Trophoblast cell (in vitro differentiated cells and primary cell): ENCODE measurements at regions not wholly inside any gene's neighbourhood (a gene's known extent, or its start where the extent isn't known, plus 50 kb on each side); places are given as distances from the start of the nearest gene placed in this dataset.
A peak's percentile ranks its signal among the peaks of the same experiment; 100 is the strongest.

Source experiments
- DNase-seq, 2 donors: peaks; one replicate each; pipeline ENCODE4 v3.0.0-alpha.2; 2016
- H2AFZ ChIP-seq: 2 replicates; pipeline ENCODE4 v1.6.1; 2013; ENCODE audit warnings: low read length, moderate library complexity, mild to moderate bottlenecking; ENCODE audit not compliant: insufficient read depth, poor library complexity
- H2AK5ac ChIP-seq: 2 replicates; pipeline ENCODE4 v1.6.1; 2013; ENCODE audit warnings: mild to moderate bottlenecking, low read length
- H2BK120ac ChIP-seq: 2 replicates; pipeline ENCODE4 v1.6.1; 2013; ENCODE audit warnings: low read length, mild to moderate bottlenecking, moderate library complexity; ENCODE audit not compliant: insufficient read depth, poor library complexity
- H2BK12ac ChIP-seq: 2 replicates; pipeline ENCODE4 v1.6.1; 2013; ENCODE audit warnings: mild to moderate bottlenecking, low read length, moderate library complexity
- H2BK5ac ChIP-seq: 2 replicates; pipeline ENCODE4 v1.6.1; 2013; ENCODE audit warnings: low read length, low read depth, moderate library complexity, mild to moderate bottlenecking; ENCODE audit not compliant: poor library complexity
- H3K14ac ChIP-seq: 2 replicates; pipeline ENCODE4 v1.6.1; 2013; ENCODE audit warnings: mild to moderate bottlenecking, low read length
- H3K18ac ChIP-seq: 2 replicates; pipeline ENCODE4 v1.6.1; 2013; ENCODE audit warnings: mild to moderate bottlenecking, low read length
- H3K23ac ChIP-seq: 2 replicates; pipeline ENCODE4 v1.6.1; 2013; ENCODE audit warnings: low read length
- H3K27ac ChIP-seq: 2 replicates; pipeline ENCODE4 v1.5.1; 2013; ENCODE audit warnings: low read depth, mild to moderate bottlenecking, inconsistent platforms, low read length, moderate library complexity
- H3K27me3 ChIP-seq: 2 replicates; pipeline ENCODE4 v1.6.1; 2013; ENCODE audit warnings: inconsistent platforms, mild to moderate bottlenecking, low read length, moderate library complexity; ENCODE audit not compliant: insufficient read depth
- H3K36me3 ChIP-seq, 2 experiments: 1 replicate in 1 of 2; 2 replicates in 1 of 2; pipeline ENCODE4 v1.6.1; 2013; ENCODE audit warnings: low read length in 2 of 2, mild to moderate bottlenecking in 2 of 2, moderate library complexity in 1 of 2; ENCODE audit not compliant: insufficient read depth in 2 of 2, control insufficient read depth in 1 of 2
- H3K4ac ChIP-seq: 2 replicates; pipeline ENCODE4 v1.6.1; 2013; ENCODE audit warnings: low read depth, mild to moderate bottlenecking, low read length, moderate library complexity
- H3K4me1 ChIP-seq, 2 experiments: 1 replicate in 1 of 2; 2 replicates in 1 of 2; pipeline ENCODE4 v1.6.1; 2013; ENCODE audit warnings: low read length in 2 of 2, mild to moderate bottlenecking in 2 of 2, moderate library complexity in 1 of 2; ENCODE audit not compliant: insufficient read depth in 2 of 2, control insufficient read depth in 1 of 2
- H3K4me2 ChIP-seq: 2 replicates; pipeline ENCODE4 v1.6.1; 2013; ENCODE audit warnings: inconsistent platforms, mild to moderate bottlenecking, low read length, moderate library complexity
- H3K4me3 ChIP-seq: 2 replicates; pipeline ENCODE4 v1.5.1; 2013; ENCODE audit warnings: mild to moderate bottlenecking, low read depth, low read length, inconsistent platforms
- H3K79me1 ChIP-seq: one replicate; pipeline ENCODE4 v1.6.1; 2013; ENCODE audit warnings: low read length
- H3K79me2 ChIP-seq: 2 replicates; pipeline ENCODE4 v1.6.1; 2013; ENCODE audit warnings: low read length, mild to moderate bottlenecking; ENCODE audit not compliant: control insufficient read depth, insufficient read depth, poor library complexity
- H3K9ac ChIP-seq: 2 replicates; pipeline ENCODE4 v1.6.1; 2013; ENCODE audit warnings: mild to moderate bottlenecking, low read length
- H3K9me3 ChIP-seq: 2 replicates; pipeline ENCODE4 v1.6.1; 2013; ENCODE audit warnings: low read depth, mild to moderate bottlenecking, control low read depth, inconsistent platforms, low read length; ENCODE audit not compliant: insufficient read depth
- H4K12ac ChIP-seq: 2 replicates; pipeline ENCODE4 v1.6.1; 2013; ENCODE audit warnings: low read depth, mild to moderate bottlenecking, low read length, moderate library complexity
- H4K8ac ChIP-seq: 2 replicates; pipeline ENCODE4 v1.6.1; 2013; ENCODE audit warnings: low read depth, mild to moderate bottlenecking, low read length, moderate library complexity
- H4K91ac ChIP-seq: one replicate; pipeline ENCODE4 v1.6.1; 2013; ENCODE audit warnings: low read depth, mild to moderate bottlenecking, low read length, moderate library complexity
- WGBS: extraction: QIAGEN DNeasy Blood & Tissue Kit; methylation state at CpG from one replicate; pipeline ENCODE4 v1.1.7; 2013; ENCODE audit warnings: missing lambda C conversion rate; ENCODE audit not compliant: insufficient read length, insufficient coverage; ENCODE audit errors: extremely low coverage; 5-methylcytosine and 5-hydroxymethylcytosine counted together

- Histone ChIP-seq H2BK12ac (peak overlapping the region; percentile 7), H4K8ac (peak overlapping the region; percentile 72), H3K14ac (peak overlapping the region; percentile 41), H4K12ac (no peak overlapping the region), H3K79me1 (peaks cover 16% of the 10 kb centered on the region), H4K91ac (peak overlapping the region; percentile 20), H3K27ac (peak overlapping the region; percentile 81), H3K23ac (no peak overlapping the region), H2AFZ (no peak overlapping the region), H2AK5ac (no peak overlapping the region), H3K4me2 (peak overlapping the region; percentile 50), H3K4me3 (no peak overlapping the region), H3K18ac (peak overlapping the region; percentile 77), H2BK5ac (peak overlapping the region; percentile 44), H3K79me2 (no peaks in the 10 kb centered on the region), H3K27me3 (no peaks in the 10 kb centered on the region), H3K4me1 (peaks cover 14 to 17% of the 10 kb centered on the region in 2 experiments), H3K36me3 (no peaks in the 10 kb centered on the region), H3K9me3 (no peaks in the 10 kb centered on the region), H3K9ac (no peak overlapping the region), H2BK120ac (peak overlapping the region; percentile 37), H3K4ac (no peak overlapping the region)
- WGBS, result no CpG with 5 or more reads among the region's 2 CpGs
- DNase-seq, result peak; percentile 70 to 86
Observed at GRCh38 chr5:116731432-116731831, 156.8 kb upstream of the SEMA6A start.

GRCh38 chr5:116730706-116731105 lies 156.1 kb upstream of the SEMA6A start:
- Histone ChIP-seq H2BK120ac (peak overlapping the region; percentile 90), H4K8ac (peak overlapping the region; percentile 77), H3K27me3 (no peaks in the 10 kb centered on the region), H3K79me1 (peaks cover 18% of the 10 kb centered on the region), H2AFZ (peak overlapping the region; percentile 40), H3K4me1 (peaks cover 14 to 19% of the 10 kb centered on the region in 2 experiments), H4K12ac (no peak overlapping the region), H3K9me3 (no peaks in the 10 kb centered on the region), H3K79me2 (no peaks in the 10 kb centered on the region), H3K4me2 (no peak overlapping the region), H3K9ac (no peak overlapping the region), H3K27ac (no peak overlapping the region), H3K14ac (no peak overlapping the region), H3K4ac (no peak overlapping the region), H2BK12ac (peak overlapping the region; percentile 95), H3K18ac (peak overlapping the region; percentile 69), H2AK5ac (no peak overlapping the region), H3K4me3 (no peak overlapping the region), H3K23ac (no peak overlapping the region), H3K36me3 (no peaks in the 10 kb centered on the region), H4K91ac (peak overlapping the region; percentile 85), H2BK5ac (peak overlapping the region; percentile 78)
- no peak for DNase-seq
- no CpG with 5 or more reads among the region's 5 CpGs for WGBS

- no peak overlapping the region for H3K4me2 ChIP-seq
- H3K9ac ChIP-seq, result no peak overlapping the region
- H3K79me1 ChIP-seq, result peaks cover 20% of the 10 kb centered on the region
- no peak overlapping the region for H2AK5ac ChIP-seq
- no peak overlapping the region for H3K14ac ChIP-seq
- no peak overlapping the region for H4K12ac ChIP-seq
- H3K23ac ChIP-seq, result no peak overlapping the region
- H4K8ac ChIP-seq, result no peak overlapping the region
- H3K27ac ChIP-seq, result no peak overlapping the region
- H2BK120ac ChIP-seq, result no peak overlapping the region
- no peaks in the 10 kb centered on the region for H3K27me3 ChIP-seq
- no peak overlapping the region for H2BK12ac ChIP-seq
- no peak overlapping the region for H3K4me3 ChIP-seq
- no peak overlapping the region for H2BK5ac ChIP-seq
- no peaks in the 10 kb centered on the region for H3K79me2 ChIP-seq
- H3K9me3 ChIP-seq, result no peaks in the 10 kb centered on the region
- no peak overlapping the region for H3K18ac ChIP-seq
- H3K4me1 ChIP-seq, result peaks cover 14 to 19% of the 10 kb centered on the region in 2 experiments
- no peak overlapping the region for H4K91ac ChIP-seq
- H3K36me3 ChIP-seq, result no peaks in the 10 kb centered on the region
- no peak overlapping the region for H3K4ac ChIP-seq
- WGBS, result no CpG with 5 or more reads among the region's 1 CpG
- no peak overlapping the region for H2AFZ ChIP-seq
- no peak for DNase-seq
Observed at GRCh38 chr5:116730185-116730584, 155.6 kb upstream of the SEMA6A start.

- H2BK5ac ChIP-seq, result no peak overlapping the region
- H3K4ac ChIP-seq, result no peak overlapping the region
- DNase-seq, result no peak
- no peak overlapping the region for H4K91ac ChIP-seq
- no peak overlapping the region for H2BK120ac ChIP-seq
- H3K14ac ChIP-seq, result no peak overlapping the region
- H2BK12ac ChIP-seq, result no peak overlapping the region
- H2AFZ ChIP-seq, result no peak overlapping the region
- peaks cover 17% of the 10 kb centered on the region for H3K79me1 ChIP-seq
- H3K4me1 ChIP-seq, result peaks cover 4 to 10% of the 10 kb centered on the region in 2 experiments
- H4K12ac ChIP-seq, result no peak overlapping the region
- no peak overlapping the region for H2AK5ac ChIP-seq
- H4K8ac ChIP-seq, result no peak overlapping the region
- no peak overlapping the region for H3K9ac ChIP-seq
- WGBS, result no CpG with 5 or more reads among the region's 2 CpGs
- no peaks in the 10 kb centered on the region for H3K79me2 ChIP-seq
- no peak overlapping the region for H3K4me3 ChIP-seq
- H3K4me2 ChIP-seq, result no peak overlapping the region
- H3K18ac ChIP-seq, result no peak overlapping the region
- no peaks in the 10 kb centered on the region for H3K9me3 ChIP-seq
- no peaks in the 10 kb centered on the region for H3K27me3 ChIP-seq
- H3K23ac ChIP-seq, result no peak overlapping the region
- H3K36me3 ChIP-seq, result no peaks in the 10 kb centered on the region
- no peak overlapping the region for H3K27ac ChIP-seq
Observed at GRCh38 chr5:116727248-116727647, 152.6 kb upstream of the SEMA6A start.
